Peyer's patch (tissue), 4 donors: ENCODE measurements at regions not wholly inside any gene's neighbourhood (a gene's known extent, or its start where the extent isn't known, plus 50 kb on each side); places are given as distances from the start of the nearest gene placed in this dataset.
"Not testable (repeated sequence)": the region's sequence is repeated elsewhere in the genome, so short reads cannot be mapped to it uniquely, and the experiment has no call there.

Experiments
- DNase-seq, 3 donors: peaks; one replicate each; pipeline ENCODE4 v3.0.0-alpha.2; 2017 to 2019
- H3K27ac ChIP-seq, 4 donors: fragments of 200-600 bp; sonication (generic); one replicate each; pipeline ENCODE4 v1.5.1; 2016 to 2019
- H3K27me3 ChIP-seq, 2 donors: fragments of 200-600 bp; sonication (generic); one replicate each; pipeline ENCODE4 v1.5.1; 2019
- H3K36me3 ChIP-seq, 3 donors: fragments of 200-600 bp; sonication (generic); one replicate each; pipeline ENCODE4 v1.5.1; 2016 to 2019
- H3K4me1 ChIP-seq, 4 donors: fragments of 200-600 bp; sonication (generic); one replicate each; pipeline ENCODE4 v1.5.1; 2016 to 2019
- H3K4me3 ChIP-seq, 4 donors: fragments of 200-600 bp; sonication (generic); 1 replicate in 3 of 4; 2 replicates in 1 of 4; pipeline ENCODE4 v1.5.1; 2016 to 2019; ENCODE audit warnings: mild to moderate bottlenecking in 1 of 4
- H3K9me3 ChIP-seq, 4 donors: fragments of 200-600 bp; sonication (generic); one replicate each; pipeline ENCODE4 v1.5.1; 2016 to 2019; ENCODE audit warnings: mild to moderate bottlenecking in 1 of 4
- POLR2A ChIP-seq, 2 donors: fragments of 450-650 bp; IDR thresholded peaks; one replicate each; pipeline ENCODE4 v1.5.1; 2017; ENCODE audit warnings: antibody characterized with exemption in 2 of 2, mild to moderate bottlenecking in 2 of 2, moderate library complexity in 2 of 2
- TF ChIP-seq, protein P1 (sequence below), 6 experiments: fragments of 450-650 bp in 4 of 6; fragments of 200-600 bp in 2 of 6; sonication (generic) in 1 of 6; IDR thresholded peaks; one replicate each; pipeline ENCODE4 v1.5.1; 2017 to 2019; ENCODE audit warnings: antibody characterized with exemption in 6 of 6, mild to moderate bottlenecking in 3 of 6, moderate library complexity in 1 of 6

DNA sequence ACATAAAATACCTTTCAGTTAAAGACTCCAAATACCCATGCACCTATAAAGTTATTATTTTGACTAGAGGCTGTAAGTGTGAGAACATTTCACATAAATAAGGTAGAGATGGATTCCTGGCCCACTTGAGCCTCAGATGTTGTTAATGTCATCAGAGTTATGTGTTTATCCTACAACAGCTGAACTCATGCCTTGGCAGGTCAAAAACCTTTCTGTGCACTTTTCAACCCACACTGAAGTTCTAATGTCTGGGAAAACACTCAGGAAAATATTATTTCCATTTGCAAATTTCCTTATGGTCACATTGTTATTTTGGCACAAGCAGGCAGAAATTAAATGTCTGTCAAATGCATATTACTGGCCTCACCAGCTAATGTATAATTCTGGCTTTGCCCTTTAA is 209.2 kb downstream of the LNPK start:
- Histone ChIP-seq H3K4me3 (no peak overlapping the region), H3K27ac (no peak overlapping the region), H3K36me3 (no peaks in the 10 kb centered on the region), H3K27me3 (no peaks in the 10 kb centered on the region), H3K4me1 (no peaks in the 10 kb centered on the region), H3K9me3 (peaks cover 0 to 10% (median 3%) of the 10 kb centered on the region in 4 donors)
- no peak for DNase-seq
- TF ChIP-seq POLR2A (IDR thresholded peaks at IDR 0.05), result no peak
- TF ChIP-seq, protein P1, sequence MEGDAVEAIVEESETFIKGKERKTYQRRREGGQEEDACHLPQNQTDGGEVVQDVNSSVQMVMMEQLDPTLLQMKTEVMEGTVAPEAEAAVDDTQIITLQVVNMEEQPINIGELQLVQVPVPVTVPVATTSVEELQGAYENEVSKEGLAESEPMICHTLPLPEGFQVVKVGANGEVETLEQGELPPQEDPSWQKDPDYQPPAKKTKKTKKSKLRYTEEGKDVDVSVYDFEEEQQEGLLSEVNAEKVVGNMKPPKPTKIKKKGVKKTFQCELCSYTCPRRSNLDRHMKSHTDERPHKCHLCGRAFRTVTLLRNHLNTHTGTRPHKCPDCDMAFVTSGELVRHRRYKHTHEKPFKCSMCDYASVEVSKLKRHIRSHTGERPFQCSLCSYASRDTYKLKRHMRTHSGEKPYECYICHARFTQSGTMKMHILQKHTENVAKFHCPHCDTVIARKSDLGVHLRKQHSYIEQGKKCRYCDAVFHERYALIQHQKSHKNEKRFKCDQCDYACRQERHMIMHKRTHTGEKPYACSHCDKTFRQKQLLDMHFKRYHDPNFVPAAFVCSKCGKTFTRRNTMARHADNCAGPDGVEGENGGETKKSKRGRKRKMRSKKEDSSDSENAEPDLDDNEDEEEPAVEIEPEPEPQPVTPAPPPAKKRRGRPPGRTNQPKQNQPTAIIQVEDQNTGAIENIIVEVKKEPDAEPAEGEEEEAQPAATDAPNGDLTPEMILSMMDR (IDR thresholded peaks at IDR 0.05), result no peak

DNA sequence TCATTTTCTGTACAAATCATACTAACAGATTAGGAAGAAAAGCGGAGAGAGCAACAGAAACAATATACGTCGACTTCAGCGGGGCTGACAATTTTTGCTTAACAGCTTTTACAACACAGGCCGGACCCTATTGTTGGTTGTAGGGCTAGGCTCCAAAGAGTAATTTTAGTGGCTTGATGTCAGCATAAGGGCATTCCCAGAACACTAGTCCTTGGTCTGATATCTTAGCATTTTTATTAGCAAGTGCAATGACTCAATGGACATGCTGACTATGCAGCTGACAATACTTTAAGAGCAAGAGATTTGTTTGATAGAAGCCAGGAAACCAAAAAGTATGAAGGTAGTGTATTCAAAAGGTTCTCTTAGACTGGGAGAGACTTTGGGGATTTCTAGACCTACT is 209.9 kb downstream of the LNPK start:
- no peak for DNase-seq
- TF ChIP-seq, protein P1 (IDR thresholded peaks at IDR 0.05), result no peak
- no peak for TF ChIP-seq POLR2A (IDR thresholded peaks at IDR 0.05)

GRCh38 chr2:175786471-175787124 is 215.5 kb downstream of the LNPK start:
- TF ChIP-seq, protein P1 (IDR thresholded peaks at IDR 0.05), result no peak
- TF ChIP-seq POLR2A (IDR thresholded peaks at IDR 0.05), result no peak
- Histone ChIP-seq H3K27ac (no peak overlapping the region), H3K27me3 (no peaks in the 10 kb centered on the region), H3K9me3 (no peaks in the 10 kb centered on the region), H3K4me1 (no peaks in the 10 kb centered on the region), H3K4me3 (no peak overlapping the region), H3K36me3 (no peaks in the 10 kb centered on the region)
- DNase-seq, result no peak

More for the DNA sequence above, 209.9 kb downstream of the LNPK start:
- Histone ChIP-seq H3K27me3 (no peaks in the 10 kb centered on the region), H3K9me3 (peaks cover 0 to 10% (median 3%) of the 10 kb centered on the region in 4 donors), H3K4me1 (no peaks in the 10 kb centered on the region), H3K36me3 (no peaks in the 10 kb centered on the region), H3K4me3 (no peak overlapping the region), H3K27ac (no peak overlapping the region)

DNA sequence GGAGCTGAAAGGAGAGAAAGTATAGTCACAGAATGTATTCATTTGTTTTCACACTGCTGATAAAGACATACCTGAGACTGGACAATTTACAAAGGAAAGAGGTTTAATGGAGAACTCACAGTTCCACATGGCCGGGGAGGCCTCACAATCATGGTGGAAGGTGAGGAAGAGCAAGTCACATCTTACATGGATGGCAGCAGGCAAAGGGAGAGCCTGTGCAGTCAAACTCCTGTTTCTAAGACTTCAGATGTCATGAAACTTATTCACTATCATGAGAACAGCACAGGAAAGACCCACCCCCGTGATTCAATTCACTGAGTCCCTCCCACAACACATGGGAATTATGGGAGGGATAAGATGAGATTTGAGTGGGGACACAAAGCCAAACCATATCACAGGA is 224.7 kb downstream of the LNPK start:
- H3K27ac ChIP-seq, DNase-seq, H3K4me1 ChIP-seq, H3K9me3 ChIP-seq, H3K36me3 ChIP-seq, H3K27me3 ChIP-seq, H3K4me3 ChIP-seq: not testable (repeated sequence)

DNA sequence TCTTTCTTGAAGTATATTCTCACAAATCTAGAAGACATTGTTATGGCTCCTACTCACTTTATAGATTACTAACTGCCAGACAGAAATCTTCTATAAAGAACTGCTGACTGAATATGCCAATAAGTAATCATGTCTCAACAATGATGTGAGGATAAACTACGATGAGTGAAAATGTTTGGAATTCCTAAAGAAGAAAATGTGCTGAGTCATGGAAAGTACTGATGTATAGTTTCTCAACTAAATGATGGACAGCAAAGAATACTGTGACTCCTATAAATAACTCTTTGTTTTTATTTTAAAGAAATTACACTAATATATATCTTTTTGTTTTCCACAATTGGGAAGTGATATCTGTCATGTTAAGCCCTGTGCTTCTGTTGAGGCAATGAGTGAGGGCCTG is 232.9 kb downstream of the LNPK start:
- Histone ChIP-seq H3K36me3 (no peaks in the 10 kb centered on the region), H3K27ac (no peak overlapping the region), H3K4me3 (no peak overlapping the region), H3K4me1 (no peaks in the 10 kb centered on the region), H3K27me3 (no peaks in the 10 kb centered on the region), H3K9me3 (no peaks in the 10 kb centered on the region)
- no peak for DNase-seq
- no peak for TF ChIP-seq POLR2A (IDR thresholded peaks at IDR 0.05)
- TF ChIP-seq, protein P1 (IDR thresholded peaks at IDR 0.05), result no peak

DNA sequence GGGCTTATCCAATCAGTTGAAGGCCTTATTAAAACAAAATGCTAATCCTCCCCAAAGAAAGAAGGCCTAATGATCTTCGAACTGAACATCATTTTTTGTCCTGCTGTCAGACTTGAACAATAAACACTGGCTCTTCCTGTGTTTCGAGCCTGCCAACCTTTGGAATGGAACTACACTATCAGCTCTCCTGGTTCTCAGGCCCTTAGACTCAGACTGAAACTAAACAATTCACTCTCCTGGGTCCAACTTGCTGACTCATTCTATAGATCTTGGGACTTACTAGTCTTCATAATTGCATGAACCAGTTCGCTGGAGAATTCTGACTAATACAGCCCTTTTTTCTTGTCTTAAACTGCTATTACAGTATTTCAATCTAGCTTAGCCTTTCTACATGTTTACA is 235.2 kb downstream of the LNPK start:
- Histone ChIP-seq H3K4me1 (no peaks in the 10 kb centered on the region), H3K36me3 (no peaks in the 10 kb centered on the region), H3K9me3 (no peaks in the 10 kb centered on the region), H3K27me3 (no peaks in the 10 kb centered on the region), H3K27ac (no peak overlapping the region), H3K4me3 (no peak overlapping the region)
- DNase-seq, result no peak
- no peak for TF ChIP-seq POLR2A (IDR thresholded peaks at IDR 0.05)
- TF ChIP-seq, protein P1 (IDR thresholded peaks at IDR 0.05), result no peak
